ENCODE measurements at regions not wholly inside any gene's neighbourhood (a gene's known extent, or its start where the extent isn't known, plus 50 kb on each side); places are given as distances from the start of the nearest gene placed in this dataset.

- in situ Hi-C loops (cut with MboI; ENCODE audit: low sequenced_read_pairs): no loop called here
Measured at GRCh38 chr13:73579574-73580274, 520.9 kb downstream of the KLF5 start.

More at GRCh38 chr13:73579574-73580274, 520.9 kb downstream of the KLF5 start:
- Histone ChIP-seq H3K9ac (ENCODE audit: low read depth, low read length) (no peak overlapping the region), H3K23ac (ENCODE audit: low read depth, low read length) (no peak overlapping the region), H3K9me1 (ENCODE audit: insufficient read depth, low read length) (no peaks in the 10 kb centered on the region), H2BK120ac (ENCODE audit: low read depth, low read length) (no peak overlapping the region), H4K8ac (ENCODE audit: low read depth in 2 of 2, low read length in 2 of 2) (no peak overlapping the region), H3K27me3 (ENCODE audit: control insufficient read depth, insufficient read depth, low read length) (no peaks in the 10 kb centered on the region; the same call in 1 of the 2 replicates), H3K56ac (ENCODE audit: extremely low read depth, insufficient read depth, low read length) (no peak overlapping the region), H3K14ac (replicated peaks; ENCODE audit: low read depth, low read length) (no peak overlapping the region), H3K4me3 (ENCODE audit: insufficient read depth, low read depth, low read length) (no peak overlapping the region), H3K18ac (ENCODE audit: low read depth, low read length) (no peak overlapping the region), H2BK5ac (ENCODE audit: low read depth, low read length, poor library complexity, severe bottlenecking) (no peak overlapping the region), H2BK15ac (ENCODE audit: low read depth, low read length) (no peak overlapping the region), H2AK5ac (ENCODE audit: low read depth, low read length) (no peak overlapping the region), H3K27ac (ENCODE audit: insufficient read depth, low read length) (no peak overlapping the region), H3K4me1 (ENCODE audit: control insufficient read depth, insufficient read depth, low read length) (0 out of 2 replicates have a peak, but pooled peaks cover 2% of the 10 kb centered on the region), H3K9me3 (ENCODE audit: control insufficient read depth, insufficient read depth, low read length) (no peaks in the 10 kb centered on the region), H2AFZ (replicated peaks; ENCODE audit: low read length, poor library complexity) (no peak overlapping the region), H4K91ac (ENCODE audit: insufficient read depth, low read depth, low read length) (no peak overlapping the region), H2AK9ac (replicated peaks; ENCODE audit: low read depth, low read length, poor library complexity) (no peak overlapping the region), H3K4ac (ENCODE audit: low read depth, low read length) (no peak overlapping the region), H2BK20ac (ENCODE audit: low read depth, low read length) (no peak overlapping the region), H3K4me2 (ENCODE audit: low read depth, low read length) (no peak overlapping the region), H4K5ac (ENCODE audit: low read depth, low read length) (no peak overlapping the region), H3K36me3 (ENCODE audit: control insufficient read depth, insufficient read depth, low read length) (no peaks in the 10 kb centered on the region), H3K79me1 (ENCODE audit: low read depth in 1 of 2, low read length in 2 of 2) (no peaks in the 10 kb centered on the region), H4K20me1 (ENCODE audit: insufficient read depth, low read length) (no peaks in the 10 kb centered on the region)
- intact Hi-C loops (cut with micrococcal nuclease): no loop called here
- no TSS peak for BruUV-seq (replicated peaks)
- ChIA-PET CTCF (no interaction called here), POLR2A (ENCODE audit: unreplicated experiment) (no interaction called here)
- DNase-seq (no peak), ATAC-seq (ENCODE audit: low read depth) (no peak)
- dilution Hi-C loops (cut with HindIII; ENCODE audit: low sequenced_read_pairs, unreplicated experiment): no loop called here
- TF ChIP-seq MXI1 (IDR thresholded peaks at IDR 0.05; ENCODE audit: borderline replicate concordance, low read depth, low read length): no peak
- TF ChIP-seq FOS (IDR thresholded peaks at IDR 0.05; ENCODE audit: low read depth, low read length): no peak
- no peak for TF ChIP-seq RCOR1 (IDR thresholded peaks at IDR 0.05; ENCODE audit: insufficient replicate concordance, low read length)
- no peak for TF ChIP-seq MAZ (IDR thresholded peaks at IDR 0.05; ENCODE audit: borderline replicate concordance, low read depth, low read length)
- TF ChIP-seq POLR2A (IDR thresholded peaks at IDR 0.05; ENCODE audit: low read depth, low read length): no peak
- no peak for TF ChIP-seq USF2 (IDR thresholded peaks at IDR 0.05; ENCODE audit: low read depth, low read length)
- no peak for TF ChIP-seq RAD21 (IDR thresholded peaks at IDR 0.05; ENCODE audit: low read length)
- TF ChIP-seq SMC3 (IDR thresholded peaks at IDR 0.05; ENCODE audit: low read depth, low read length): no peak
- no peak for TF ChIP-seq BHLHE40 (IDR thresholded peaks at IDR 0.05; ENCODE audit: low read depth, low read length)
- no peak for TF ChIP-seq CTCF (conservative IDR thresholded peaks at IDR 0.05; ENCODE audit: low read depth, low read length)
- TF ChIP-seq CEBPB (IDR thresholded peaks at IDR 0.05; ENCODE audit: low read depth, low read length): no peak
- TF ChIP-seq NFE2L2 (IDR thresholded peaks at IDR 0.05; ENCODE audit: low read depth, low read length): no peak
- no CpG with 5 or more reads among the region's 2 CpGs for WGBS, 2 experiments (ENCODE audit: extremely low coverage in 2 of 2, insufficient read length in 1 of 2)
